K562 (cell line): ENCODE measurements at regions not wholly inside any gene's neighbourhood (a gene's known extent, or its start where the extent isn't known, plus 50 kb on each side); places are given as distances from the start of the nearest gene placed in this dataset.
"Not testable (repeated sequence)": the region's sequence is repeated elsewhere in the genome, so short reads cannot be mapped to it uniquely, and the experiment has no call there.

Source experiments
- BHLHE40 ChIP-seq: IDR thresholded peaks from 2 replicates; pipeline ENCODE4 v1.6.1; 2011; ENCODE audit warnings: low read length, improper control_type of control experiment
- CEBPB ChIP-seq: fragments of 450-650 bp; IDR thresholded peaks from 2 replicates; pipeline ENCODE4 v1.6.1; 2016; ENCODE audit warnings: missing genetic modification characterization, missing compliant biosample characterization
- CHD2 ChIP-seq: IDR thresholded peaks from 2 replicates; pipeline ENCODE4 v1.6.1; 2011; ENCODE audit warnings: low read depth, low read length
- HNRNPK ChIP-seq: fragments of 200-400 bp; formaldehyde crosslinking; IDR thresholded peaks from one replicate; pipeline ENCODE4 v1.6.1; 2018; ENCODE audit warnings: mild to moderate bottlenecking, low read depth, low read length; ENCODE audit not compliant: poor library complexity, severe bottlenecking
- IRF2 ChIP-seq: sonication (generic); formaldehyde crosslinking; IDR thresholded peaks from 2 replicates; pipeline ENCODE4 v1.8.1; 2022; ENCODE audit warnings: mild to moderate bottlenecking, missing genetic modification reagents
- MYNN ChIP-seq, 2 experiments: sonication (generic); formaldehyde crosslinking in 1 of 2; IDR thresholded peaks; 2 replicates each; pipeline versions ENCODE4 v1.5.0 to v1.6.1; 2016 to 2020; ENCODE audit warnings: antibody characterized with exemption in 1 of 2, missing genetic modification reagents in 1 of 2
- POLR2A ChIP-seq: fragments of 450-650 bp; conservative IDR thresholded peaks from 2 replicates; pipeline ENCODE4 v1.6.1; 2016
- RAD21 ChIP-seq, 2 experiments: fragments of 250-450 bp in 1 of 2; fragments of 450-650 bp in 1 of 2; sonication (Bioruptor Pico) in 1 of 2; formaldehyde crosslinking in 1 of 2; IDR thresholded peaks in 1 of 2; conservative IDR thresholded peaks in 1 of 2; 2 replicates each; pipeline versions ENCODE4 v1.4.0 to v1.8.0; 2020 to 2022; ENCODE audit warnings: mild to moderate bottlenecking in 2 of 2, moderate library complexity in 1 of 2
- RUNX1 ChIP-seq: sonication (generic); IDR thresholded peaks from 2 replicates; pipeline ENCODE4 v1.6.1; 2016; ENCODE audit warnings: antibody characterized with exemption, low read depth
- TEAD4 ChIP-seq, 2 experiments: sonication (generic) in 1 of 2; formaldehyde crosslinking in 1 of 2; IDR thresholded peaks; 2 replicates each; pipeline versions ENCODE4 v1.6.1 to v1.8.0; 2012 to 2022; ENCODE audit warnings: borderline replicate concordance in 1 of 2, inconsistent platforms in 1 of 2, low read length in 1 of 2, mild to moderate bottlenecking in 1 of 2, missing genetic modification reagents in 1 of 2
- XRCC3 ChIP-seq: fragments of 450-650 bp; IDR thresholded peaks from 2 replicates; pipeline ENCODE4 v1.6.1; 2017; ENCODE audit warnings: mild to moderate bottlenecking, moderate library complexity
- TF ChIP-seq, protein P1 (sequence below), 3 experiments: IDR thresholded peaks in 2 of 3; conservative IDR thresholded peaks in 1 of 3; 2 replicates each; pipeline ENCODE4 v1.5.1; 2011 to 2012; ENCODE audit warnings: low read length in 3 of 3, mild to moderate bottlenecking in 3 of 3, control low read depth in 2 of 3, improper control_type of control experiment in 1 of 3, inconsistent platforms in 1 of 3, low read depth in 1 of 3, mixed read lengths in 1 of 3, moderate library complexity in 1 of 3; ENCODE audit not compliant: insufficient read depth in 2 of 3
- TF ChIP-seq, protein P2 (sequence below): fragments of 250-450 bp; sonication (Bioruptor Pico); IDR thresholded peaks from 2 replicates; pipeline ENCODE4 v1.8.0; 2022; ENCODE audit warnings: moderate library complexity, mild to moderate bottlenecking, inconsistent platforms
- TF ChIP-seq, protein P3 (sequence below): IDR thresholded peaks from 2 replicates; pipeline ENCODE4 v1.6.1; 2016; ENCODE audit warnings: missing genetic modification characterization, missing compliant biosample characterization

DNA sequence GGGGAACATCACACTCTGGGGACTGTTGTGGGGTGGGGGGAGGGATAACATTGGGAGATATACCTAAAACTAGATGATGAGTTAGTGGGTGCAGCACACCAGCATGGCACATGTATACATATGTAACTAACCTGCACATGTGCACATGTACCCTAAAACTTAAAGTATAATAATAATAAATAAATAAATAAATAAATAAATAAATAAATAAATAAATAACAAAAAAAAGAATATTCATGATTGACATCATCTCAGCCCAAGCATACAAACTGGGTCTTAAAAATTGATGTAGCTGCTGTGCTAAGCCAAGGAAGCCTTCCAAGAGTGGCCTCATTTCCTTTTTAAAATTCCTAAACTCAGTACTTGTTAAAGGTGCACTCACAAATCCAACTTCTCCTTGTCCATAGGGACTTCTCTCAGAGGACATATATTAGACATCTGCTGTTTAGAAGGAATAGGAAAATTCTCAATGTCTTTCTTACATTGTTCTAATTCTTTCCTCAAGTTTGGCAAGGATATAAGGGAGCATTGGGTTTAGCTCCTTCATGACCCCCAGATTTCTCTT lies 1235.4 kb downstream of the CNTNAP5 start:
- TF ChIP-seq HNRNPK; CHD2; XRCC3; IRF2; TEAD4 (IDR thresholded peaks at IDR 0.05; ENCODE audit: low read length); TEAD4 (CRISPR knock-in tag; IDR thresholded peaks at IDR 0.05; ENCODE audit: borderline replicate concordance); RAD21 (CRISPR knock-in tag; conservative IDR thresholded peaks at IDR 0.05 in 1 of 2, IDR thresholded peaks at IDR 0.05 in 1 of 2); CEBPB; BHLHE40; RUNX1; MYNN (IDR thresholded peaks at IDR 0.05); MYNN (CRISPR knock-in tag; IDR thresholded peaks at IDR 0.05); POLR2A: not testable (repeated sequence)
- TF ChIP-seq, protein P1, sequence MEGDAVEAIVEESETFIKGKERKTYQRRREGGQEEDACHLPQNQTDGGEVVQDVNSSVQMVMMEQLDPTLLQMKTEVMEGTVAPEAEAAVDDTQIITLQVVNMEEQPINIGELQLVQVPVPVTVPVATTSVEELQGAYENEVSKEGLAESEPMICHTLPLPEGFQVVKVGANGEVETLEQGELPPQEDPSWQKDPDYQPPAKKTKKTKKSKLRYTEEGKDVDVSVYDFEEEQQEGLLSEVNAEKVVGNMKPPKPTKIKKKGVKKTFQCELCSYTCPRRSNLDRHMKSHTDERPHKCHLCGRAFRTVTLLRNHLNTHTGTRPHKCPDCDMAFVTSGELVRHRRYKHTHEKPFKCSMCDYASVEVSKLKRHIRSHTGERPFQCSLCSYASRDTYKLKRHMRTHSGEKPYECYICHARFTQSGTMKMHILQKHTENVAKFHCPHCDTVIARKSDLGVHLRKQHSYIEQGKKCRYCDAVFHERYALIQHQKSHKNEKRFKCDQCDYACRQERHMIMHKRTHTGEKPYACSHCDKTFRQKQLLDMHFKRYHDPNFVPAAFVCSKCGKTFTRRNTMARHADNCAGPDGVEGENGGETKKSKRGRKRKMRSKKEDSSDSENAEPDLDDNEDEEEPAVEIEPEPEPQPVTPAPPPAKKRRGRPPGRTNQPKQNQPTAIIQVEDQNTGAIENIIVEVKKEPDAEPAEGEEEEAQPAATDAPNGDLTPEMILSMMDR (IDR thresholded peaks at IDR 0.05 in 2 of 3, conservative IDR thresholded peaks at IDR 0.05 in 1 of 3; ENCODE audit: insufficient read depth in 2 of 3, low read depth in 1 of 3, low read length in 3 of 3), result not testable (repeated sequence)
- TF ChIP-seq, protein P2, sequence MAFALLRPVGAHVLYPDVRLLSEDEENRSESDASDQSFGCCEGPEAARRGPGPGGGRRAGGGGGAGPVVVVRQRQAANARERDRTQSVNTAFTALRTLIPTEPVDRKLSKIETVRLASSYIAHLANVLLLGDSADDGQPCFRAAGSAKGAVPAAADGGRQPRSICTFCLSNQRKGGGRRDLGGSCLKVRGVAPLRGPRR (CRISPR knock-in tag), result not testable (repeated sequence)
- TF ChIP-seq, protein P3, sequence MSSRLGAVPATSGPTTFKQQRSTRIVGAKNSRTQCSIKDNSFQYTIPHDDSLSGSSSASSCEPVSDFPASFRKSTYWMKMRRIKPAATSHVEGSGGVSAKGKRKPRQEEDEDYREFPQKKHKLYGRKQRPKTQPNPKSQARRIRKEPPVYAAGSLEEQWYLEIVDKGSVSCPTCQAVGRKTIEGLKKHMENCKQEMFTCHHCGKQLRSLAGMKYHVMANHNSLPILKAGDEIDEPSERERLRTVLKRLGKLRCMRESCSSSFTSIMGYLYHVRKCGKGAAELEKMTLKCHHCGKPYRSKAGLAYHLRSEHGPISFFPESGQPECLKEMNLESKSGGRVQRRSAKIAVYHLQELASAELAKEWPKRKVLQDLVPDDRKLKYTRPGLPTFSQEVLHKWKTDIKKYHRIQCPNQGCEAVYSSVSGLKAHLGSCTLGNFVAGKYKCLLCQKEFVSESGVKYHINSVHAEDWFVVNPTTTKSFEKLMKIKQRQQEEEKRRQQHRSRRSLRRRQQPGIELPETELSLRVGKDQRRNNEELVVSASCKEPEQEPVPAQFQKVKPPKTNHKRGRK (tag), result not testable (repeated sequence)
